NCI-H774 (cell line): ENCODE measurements at regions not wholly inside any gene's neighbourhood (a gene's known extent, or its start where the extent isn't known, plus 50 kb on each side); places are given as distances from the start of the nearest gene placed in this dataset.

Experiments
- DNase-seq: peaks from one replicate; lab custom pipeline; 2025; lab: John Stamatoyannopoulos, UW

GRCh38 chr7:110051372-110051771, 1039.6 kb upstream of the LRRN3 start:
- no peak for DNase-seq

- no peak for DNase-seq
Measured at GRCh38 chr7:110056331-110056730, 1034.6 kb upstream of the LRRN3 start.

- no peak for DNase-seq
Measured at GRCh38 chr7:110058401-110058800, 1032.5 kb upstream of the LRRN3 start.

- no peak for DNase-seq
Measured at GRCh38 chr7:110061387-110061786, 1029.5 kb upstream of the LRRN3 start.

- peak; percentile 88 for DNase-seq
Measured at GRCh38 chr7:110065121-110065520, 1025.8 kb upstream of the LRRN3 start.

GRCh38 chr7:110066843-110067242, 1024.1 kb upstream of the LRRN3 start:
- no peak for DNase-seq

GRCh38 chr7:110071192-110071591, 1019.7 kb upstream of the LRRN3 start:
- no peak for DNase-seq

- DNase-seq = no peak
Measured at GRCh38 chr7:110075450-110075849, 1015.5 kb upstream of the LRRN3 start.

GRCh38 chr7:110076194-110076593, 1014.7 kb upstream of the LRRN3 start:
- DNase-seq = no peak

GRCh38 chr7:110084181-110084807, 1006.6 kb upstream of the LRRN3 start:
- DNase-seq = no peak

GRCh38 chr7:110090110-110090820, 1000.7 kb upstream of the LRRN3 start:
- DNase-seq = no peak

- no peak for DNase-seq
Measured at GRCh38 chr7:110095372-110096052, 995.4 kb upstream of the LRRN3 start.

- DNase-seq = no peak
Measured at GRCh38 chr7:110104243-110104642, 986.7 kb upstream of the LRRN3 start.

- DNase-seq = peak; percentile 82
Measured at GRCh38 chr7:110105307-110105706, 985.6 kb upstream of the LRRN3 start.

GRCh38 chr7:110105840-110106239, 985.1 kb upstream of the LRRN3 start:
- DNase-seq = no peak

- no peak for DNase-seq
Measured at GRCh38 chr7:110119883-110120581, 970.9 kb upstream of the LRRN3 start.

- no peak for DNase-seq
Measured at GRCh38 chr7:110129159-110129558, 961.8 kb upstream of the LRRN3 start.

- no peak for DNase-seq
Measured at GRCh38 chr7:110130669-110131068, 960.3 kb upstream of the LRRN3 start.

- no peak for DNase-seq
Measured at GRCh38 chr7:110131344-110131743, 959.6 kb upstream of the LRRN3 start.

GRCh38 chr7:110139056-110139455, 951.9 kb upstream of the LRRN3 start:
- DNase-seq = no peak

GRCh38 chr7:110142939-110143526, 947.9 kb upstream of the LRRN3 start:
- no peak for DNase-seq

- no peak for DNase-seq
Measured at GRCh38 chr7:110144599-110144998, 946.3 kb upstream of the LRRN3 start.
